ENCODE measurements at regions not wholly inside any gene's neighbourhood (a gene's known extent, or its start where the extent isn't known, plus 50 kb on each side); places are given as distances from the start of the nearest gene placed in this dataset.
A peak's percentile ranks its signal among the peaks of the same experiment; 100 is the strongest.
"Not testable (repeated sequence)": the region's sequence is repeated elsewhere in the genome, so short reads cannot be mapped to it uniquely, and the experiment has no call there.

DNA sequence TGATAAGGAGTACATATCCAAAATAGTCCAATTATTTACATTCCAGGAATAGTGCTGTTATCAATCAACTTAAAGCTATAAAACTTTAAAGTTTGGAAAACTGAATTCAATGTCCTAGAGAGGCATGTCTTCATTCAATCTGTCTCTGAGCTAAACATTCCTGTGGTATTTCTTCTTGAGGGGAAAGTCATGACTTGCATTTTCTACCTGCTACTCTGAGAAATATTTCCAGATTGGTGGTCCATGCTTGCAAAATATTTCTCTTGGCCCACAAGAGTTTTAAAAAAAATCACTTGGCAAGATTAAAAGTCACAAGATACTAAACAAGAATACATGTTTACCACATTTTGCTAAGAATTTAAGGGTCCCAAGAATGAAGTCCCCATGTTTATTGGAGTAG is 63.6 kb upstream of the HGF start:
- no peak overlapping the region for H2AFZ ChIP-seq (ENCODE audit: low read length)
- H3K9ac ChIP-seq (ENCODE audit: low read length): no peak overlapping the region
- no peaks in the 10 kb centered on the region for H3K9me2 ChIP-seq (replicated peaks; ENCODE audit: insufficient read depth, low read length)
- H3K4me1 ChIP-seq (ENCODE audit: low read length): no peaks in the 10 kb centered on the region
- TF ChIP-seq, protein P1, sequence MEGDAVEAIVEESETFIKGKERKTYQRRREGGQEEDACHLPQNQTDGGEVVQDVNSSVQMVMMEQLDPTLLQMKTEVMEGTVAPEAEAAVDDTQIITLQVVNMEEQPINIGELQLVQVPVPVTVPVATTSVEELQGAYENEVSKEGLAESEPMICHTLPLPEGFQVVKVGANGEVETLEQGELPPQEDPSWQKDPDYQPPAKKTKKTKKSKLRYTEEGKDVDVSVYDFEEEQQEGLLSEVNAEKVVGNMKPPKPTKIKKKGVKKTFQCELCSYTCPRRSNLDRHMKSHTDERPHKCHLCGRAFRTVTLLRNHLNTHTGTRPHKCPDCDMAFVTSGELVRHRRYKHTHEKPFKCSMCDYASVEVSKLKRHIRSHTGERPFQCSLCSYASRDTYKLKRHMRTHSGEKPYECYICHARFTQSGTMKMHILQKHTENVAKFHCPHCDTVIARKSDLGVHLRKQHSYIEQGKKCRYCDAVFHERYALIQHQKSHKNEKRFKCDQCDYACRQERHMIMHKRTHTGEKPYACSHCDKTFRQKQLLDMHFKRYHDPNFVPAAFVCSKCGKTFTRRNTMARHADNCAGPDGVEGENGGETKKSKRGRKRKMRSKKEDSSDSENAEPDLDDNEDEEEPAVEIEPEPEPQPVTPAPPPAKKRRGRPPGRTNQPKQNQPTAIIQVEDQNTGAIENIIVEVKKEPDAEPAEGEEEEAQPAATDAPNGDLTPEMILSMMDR (IDR thresholded peaks at IDR 0.05; ENCODE audit: low read length): no peak
- no peak for TF ChIP-seq EZH2 (optimal IDR thresholded peaks at IDR 0.05; ENCODE audit: low read depth, low read length)
- TF ChIP-seq EZH2phosphoT487 (IDR thresholded peaks at IDR 0.05; ENCODE audit: low read length): no peak
- no peak overlapping the region for H3K27ac ChIP-seq (ENCODE audit: low read length)
- H3K79me2 ChIP-seq (ENCODE audit: low read length): no peaks in the 10 kb centered on the region
- H3K4me3 ChIP-seq (ENCODE audit: low read length): no peak overlapping the region
- H3K36me3 ChIP-seq (replicated peaks; ENCODE audit: insufficient read depth, low read length): no peaks in the 10 kb centered on the region
- no peaks in the 10 kb centered on the region for H4K20me1 ChIP-seq (ENCODE audit: insufficient read depth, low read length)
- no peaks in the 10 kb centered on the region for H3F3A ChIP-seq (ENCODE audit: insufficient read depth, low read length)
- no peaks in the 10 kb centered on the region for H3K9me3 ChIP-seq (replicated peaks; ENCODE audit: insufficient read depth, low read length)
- H3K4me2 ChIP-seq (ENCODE audit: low read depth, low read length): no peak overlapping the region
- peak; percentile 15 for DNase-seq
- H3K27me3 ChIP-seq (replicated peaks; ENCODE audit: insufficient read depth, low read length): no peaks in the 10 kb centered on the region

DNA sequence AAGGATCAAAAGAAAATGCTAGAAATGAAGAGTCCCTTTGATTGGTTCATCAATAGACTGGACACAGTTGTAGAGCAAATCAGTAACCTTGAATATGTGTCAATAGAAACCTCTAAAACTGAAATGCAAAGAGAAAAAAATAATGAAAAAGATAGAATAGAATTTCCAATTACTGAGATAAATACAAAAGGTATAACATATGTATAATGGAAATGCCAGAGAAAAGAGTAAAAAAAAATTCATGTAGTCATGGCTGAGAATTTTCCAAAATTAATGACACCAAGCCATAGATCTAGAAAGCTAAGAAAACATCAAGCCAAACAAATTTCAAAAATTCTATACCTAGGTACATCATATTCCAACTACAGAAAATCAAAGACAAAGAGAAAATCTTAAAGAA is 62.0 kb upstream of the HGF start:
- no peaks in the 10 kb centered on the region for H3K4me1 ChIP-seq (ENCODE audit: low read length)
- DNase-seq: no peak
- no peaks in the 10 kb centered on the region for H3K36me3 ChIP-seq (replicated peaks; ENCODE audit: insufficient read depth, low read length)
- TF ChIP-seq EZH2 (optimal IDR thresholded peaks at IDR 0.05; ENCODE audit: low read depth, low read length) (no peak), EZH2phosphoT487 (IDR thresholded peaks at IDR 0.05; ENCODE audit: low read length) (no peak)
- TF ChIP-seq, protein P1 (IDR thresholded peaks at IDR 0.05; ENCODE audit: low read length): no peak
- H3K9me3 ChIP-seq (replicated peaks; ENCODE audit: insufficient read depth, low read length): no peaks in the 10 kb centered on the region
- no peaks in the 10 kb centered on the region for H3K79me2 ChIP-seq (ENCODE audit: low read length)
- H3K27me3 ChIP-seq (replicated peaks; ENCODE audit: insufficient read depth, low read length): no peaks in the 10 kb centered on the region
- H3K27ac ChIP-seq (ENCODE audit: low read length): no peak overlapping the region
- no peak overlapping the region for H2AFZ ChIP-seq (ENCODE audit: low read length)
- H3K4me3 ChIP-seq (ENCODE audit: low read length): no peak overlapping the region
- no peaks in the 10 kb centered on the region for H3K9me2 ChIP-seq (replicated peaks; ENCODE audit: insufficient read depth, low read length)
- H3K9ac ChIP-seq (ENCODE audit: low read length): no peak overlapping the region
- H4K20me1 ChIP-seq (ENCODE audit: insufficient read depth, low read length): no peaks in the 10 kb centered on the region
- no peaks in the 10 kb centered on the region for H3F3A ChIP-seq (ENCODE audit: insufficient read depth, low read length)
- no peak overlapping the region for H3K4me2 ChIP-seq (ENCODE audit: low read depth, low read length)

- H2AFZ ChIP-seq (ENCODE audit: low read length): not testable (repeated sequence)
- DNase-seq: peak; percentile 44
Observed at GRCh38 chr7:81829511-81829910, 59.7 kb upstream of the HGF start.

GRCh38 chr7:81822811-81823210 is 53.0 kb upstream of the HGF start:
- Histone ChIP-seq H3K4me3 (ENCODE audit: low read length) (no peak overlapping the region), H3K4me2 (ENCODE audit: low read depth, low read length) (no peak overlapping the region), H3K36me3 (replicated peaks; ENCODE audit: insufficient read depth, low read length) (no peaks in the 10 kb centered on the region), H3F3A (ENCODE audit: insufficient read depth, low read length) (no peaks in the 10 kb centered on the region), H3K9me2 (replicated peaks; ENCODE audit: insufficient read depth, low read length) (no peaks in the 10 kb centered on the region), H2AFZ (ENCODE audit: low read length) (no peak overlapping the region), H3K4me1 (ENCODE audit: low read length) (no peaks in the 10 kb centered on the region), H3K27me3 (replicated peaks; ENCODE audit: insufficient read depth, low read length) (no peaks in the 10 kb centered on the region), H3K9ac (ENCODE audit: low read length) (no peak overlapping the region), H3K79me2 (ENCODE audit: low read length) (no peaks in the 10 kb centered on the region), H3K27ac (ENCODE audit: low read length) (no peak overlapping the region), H3K9me3 (replicated peaks; ENCODE audit: insufficient read depth, low read length) (no peaks in the 10 kb centered on the region), H4K20me1 (ENCODE audit: insufficient read depth, low read length) (no peaks in the 10 kb centered on the region)
- DNase-seq: no peak
- TF ChIP-seq EZH2phosphoT487 (IDR thresholded peaks at IDR 0.05; ENCODE audit: low read length) (no peak), EZH2 (optimal IDR thresholded peaks at IDR 0.05; ENCODE audit: low read depth, low read length) (no peak)
- TF ChIP-seq, protein P1 (IDR thresholded peaks at IDR 0.05; ENCODE audit: low read length): no peak

More at GRCh38 chr7:81829511-81829910, 59.7 kb upstream of the HGF start:
- not testable (repeated sequence) for H3K9me3 ChIP-seq (replicated peaks; ENCODE audit: insufficient read depth, low read length); H3K36me3 ChIP-seq (replicated peaks; ENCODE audit: insufficient read depth, low read length); H3K79me2 ChIP-seq (ENCODE audit: low read length); H3K4me2 ChIP-seq (ENCODE audit: low read depth, low read length); H3K27me3 ChIP-seq (replicated peaks; ENCODE audit: insufficient read depth, low read length); H3K27ac ChIP-seq (ENCODE audit: low read length); H3K9ac ChIP-seq (ENCODE audit: low read length); H3K4me3 ChIP-seq (ENCODE audit: low read length); H3K4me1 ChIP-seq (ENCODE audit: low read length); H3F3A ChIP-seq (ENCODE audit: insufficient read depth, low read length); H3K9me2 ChIP-seq (replicated peaks; ENCODE audit: insufficient read depth, low read length); H4K20me1 ChIP-seq (ENCODE audit: insufficient read depth, low read length)

All from MM.1S (cell line).